Endothelial cell of umbilical vein (primary cell): ENCODE measurements at regions not wholly inside any gene's neighbourhood (a gene's known extent, or its start where the extent isn't known, plus 50 kb on each side); places are given as distances from the start of the nearest gene placed in this dataset.

Experiments used
- CTCF ChIP-seq, 2 donors: IDR thresholded peaks; 1 replicate in 1 of 2; 2 replicates in 1 of 2; pipeline ENCODE4 v1.5.1; 2011; ENCODE audit warnings: low read length in 2 of 2, mild to moderate bottlenecking in 2 of 2, moderate library complexity in 2 of 2, control low read depth in 1 of 2, inconsistent platforms in 1 of 2, low read depth in 1 of 2; ENCODE audit not compliant: insufficient read depth in 1 of 2; ENCODE audit errors: extremely low read depth in 1 of 2
- EZH2 ChIP-seq: IDR thresholded peaks from 2 replicates; pipeline ENCODE4 v1.6.1; 2012; ENCODE audit warnings: borderline replicate concordance, low read depth, mild to moderate bottlenecking, moderate library complexity, low read length, inconsistent platforms; ENCODE audit not compliant: severe bottlenecking
- MAX ChIP-seq: IDR thresholded peaks from 2 replicates; pipeline ENCODE4 v1.6.1; 2011; ENCODE audit not compliant: insufficient read depth, insufficient read length
- POLR2A ChIP-seq: IDR thresholded peaks from 2 replicates; pipeline ENCODE4 v1.6.1; 2012; ENCODE audit warnings: low read depth, mild to moderate bottlenecking, control low read depth, low read length

DNA sequence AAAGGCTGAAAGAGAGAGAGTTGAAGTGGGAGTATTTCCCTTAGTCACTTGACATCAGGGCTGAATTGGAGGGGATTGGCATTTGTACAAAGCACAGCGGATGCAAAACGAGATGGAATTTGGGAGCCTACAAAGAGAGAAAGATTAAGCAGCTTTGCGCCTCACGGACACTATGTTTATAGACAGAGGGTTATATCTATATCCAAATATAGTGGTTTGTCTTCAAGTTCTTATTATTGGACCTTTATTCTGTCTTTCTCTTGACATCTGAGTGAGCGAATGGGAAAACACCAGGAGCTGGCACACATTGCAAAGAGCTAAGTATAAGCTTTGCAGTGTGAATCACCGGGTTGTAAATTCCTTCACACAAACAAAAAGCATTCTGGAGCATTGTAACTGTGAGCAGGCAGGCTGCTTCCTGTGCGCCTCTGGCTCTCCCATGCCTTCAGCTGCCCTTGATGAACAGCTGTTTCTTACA is 500.2 kb downstream of the STIM2 start:
- TF ChIP-seq CTCF (IDR thresholded peaks at IDR 0.05; ENCODE audit: extremely low read depth in 1 of 2, insufficient read depth in 1 of 2, low read depth in 1 of 2, low read length in 2 of 2) (no peak), POLR2A (no peak), MAX (no peak), EZH2 (no peak)
